HG03378 (cell line): ENCODE measurements at regions not wholly inside any gene's neighbourhood (a gene's known extent, or its start where the extent isn't known, plus 50 kb on each side); places are given as distances from the start of the nearest gene placed in this dataset.

Source experiments
- ATAC-seq: cut with Tn5 transposase; IDR thresholded peaks from one replicate; pipeline ENCODE4 v1.9.1; 2021; ENCODE audit warnings: mild to moderate bottlenecking, moderate library complexity; ENCODE audit not compliant: unreplicated experiment

DNA sequence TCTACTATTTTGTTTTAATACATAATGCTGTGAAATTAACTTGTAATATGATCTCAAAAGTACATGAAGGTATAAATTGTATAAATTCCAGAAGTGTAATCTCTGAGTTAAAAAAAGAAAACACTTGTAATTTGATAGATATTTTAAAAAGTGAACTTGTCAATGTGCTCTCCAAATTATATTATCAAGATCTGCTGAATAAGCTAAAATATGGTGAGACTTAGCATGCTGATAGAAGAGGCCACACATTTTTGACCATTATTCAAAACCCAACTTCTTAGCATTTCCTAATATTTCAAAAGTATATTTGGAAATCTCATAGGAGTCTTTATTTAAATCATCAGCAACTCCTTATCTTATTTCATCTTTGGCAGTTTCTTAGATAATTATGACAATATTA lies 657.1 kb upstream of the BOD1L1 start:
- no peak for ATAC-seq

DNA sequence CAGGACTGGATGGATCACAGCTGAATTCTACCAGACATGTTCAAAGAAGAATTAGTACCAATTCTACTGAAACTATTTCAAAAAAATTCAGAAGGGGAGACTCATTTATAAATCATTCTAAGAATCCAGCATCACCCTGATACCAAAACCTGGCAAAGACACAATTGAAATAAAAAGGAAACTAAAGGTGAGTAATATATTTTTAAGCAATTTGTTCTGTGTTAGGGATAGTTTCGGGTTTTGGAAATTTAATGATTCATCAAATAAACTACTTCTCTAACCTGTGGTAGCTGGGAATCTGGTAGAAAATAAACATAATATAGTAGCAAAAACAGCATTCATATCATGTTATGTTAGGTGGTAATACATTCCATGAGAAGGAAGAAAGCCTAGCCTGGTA lies 662.2 kb upstream of the BOD1L1 start:
- no peak for ATAC-seq

DNA sequence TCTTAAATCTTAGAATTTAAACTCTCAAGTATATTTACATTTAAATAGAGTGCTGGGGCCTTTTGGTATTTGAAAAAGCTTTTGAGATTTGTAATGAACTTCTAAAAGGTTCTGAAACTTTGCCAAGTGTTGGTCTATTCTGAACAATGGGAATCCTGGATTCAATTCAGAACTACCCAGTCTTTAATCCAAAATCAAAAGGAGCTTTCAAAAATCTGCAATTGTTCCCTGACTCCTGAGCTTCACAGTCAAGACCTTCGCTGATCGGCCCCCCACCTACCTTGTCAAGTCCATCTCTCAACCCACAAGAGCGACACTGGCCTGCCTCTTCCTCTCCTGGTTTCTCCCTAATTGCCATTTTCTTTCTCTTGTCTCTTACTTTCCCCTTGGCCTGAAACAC lies 666.1 kb upstream of the BOD1L1 start:
- ATAC-seq = no peak

DNA sequence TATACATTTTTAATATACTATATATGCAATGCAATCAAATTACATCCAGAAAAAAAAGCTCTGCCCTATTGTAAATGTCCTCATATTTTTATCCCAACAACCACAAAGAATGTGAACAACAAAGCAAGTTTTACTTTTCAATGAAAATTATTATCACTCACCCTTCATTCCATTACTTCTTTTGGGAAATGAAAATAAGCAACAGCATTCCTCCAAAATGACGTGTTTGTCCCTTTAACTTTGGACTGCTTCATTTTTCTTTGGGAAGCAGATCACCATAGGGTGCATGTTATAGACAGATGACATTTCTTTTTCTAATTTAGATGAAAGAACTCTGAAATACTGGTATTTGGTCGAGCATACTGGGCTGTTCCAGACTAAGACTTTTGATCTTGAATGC lies 667.1 kb upstream of the BOD1L1 start:
- no peak for ATAC-seq

DNA sequence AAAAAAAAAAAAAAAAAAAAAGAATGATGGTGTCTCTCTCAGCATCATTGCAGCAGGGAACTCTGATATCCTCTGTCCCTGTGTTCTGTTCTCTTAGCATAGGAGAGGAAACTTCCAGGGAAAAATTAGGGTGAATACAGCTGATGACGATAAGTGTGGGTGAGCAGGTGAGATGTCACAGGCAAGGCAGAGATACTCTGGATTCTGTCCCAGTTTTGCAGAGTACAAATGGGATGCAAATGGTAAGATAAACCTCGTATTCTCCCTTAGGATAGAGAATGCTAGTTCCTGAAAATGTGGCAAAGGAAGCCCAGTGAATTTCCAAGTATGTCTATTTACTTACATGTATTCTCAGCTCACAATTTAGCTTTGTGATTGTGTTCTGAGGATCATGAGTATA lies 671.6 kb upstream of the BOD1L1 start:
- no peak for ATAC-seq

DNA sequence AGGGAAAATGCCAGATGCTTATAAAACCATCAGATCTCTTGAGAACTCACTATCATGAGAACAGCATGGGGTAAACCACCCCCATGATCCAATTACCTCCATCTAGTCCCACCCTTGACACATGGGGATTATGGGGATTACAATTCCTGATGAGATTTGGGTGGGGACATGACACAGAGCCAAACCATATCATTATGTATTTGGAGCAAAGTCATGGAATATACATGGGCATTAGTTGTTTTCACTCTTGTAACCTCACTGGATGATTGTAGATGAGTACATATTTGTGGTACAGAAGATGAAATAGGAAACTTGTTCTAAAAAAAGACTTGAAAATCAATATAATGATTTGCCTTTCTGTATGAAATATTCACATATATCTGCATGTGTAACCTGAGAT lies 674.5 kb upstream of the BOD1L1 start:
- no peak for ATAC-seq

DNA sequence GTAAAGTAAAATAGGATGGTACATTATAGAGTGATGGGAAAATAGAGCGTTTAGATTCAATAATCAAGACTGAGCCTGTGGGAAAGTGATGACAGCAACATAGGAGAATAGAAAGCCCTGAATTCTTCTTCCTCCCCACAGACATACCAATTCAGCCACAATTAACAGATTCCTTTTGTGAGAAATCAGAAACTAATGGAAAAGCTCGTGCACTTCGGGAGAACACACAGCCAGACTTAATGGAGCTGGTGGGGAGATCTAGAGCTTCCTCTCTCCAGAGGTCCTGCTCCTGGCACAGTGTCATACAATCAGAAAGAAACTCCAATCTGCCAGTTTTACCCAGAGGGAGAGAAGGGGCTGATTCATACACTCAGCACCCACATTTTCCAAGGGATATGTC lies 676.3 kb upstream of the BOD1L1 start:
- no peak for ATAC-seq

DNA sequence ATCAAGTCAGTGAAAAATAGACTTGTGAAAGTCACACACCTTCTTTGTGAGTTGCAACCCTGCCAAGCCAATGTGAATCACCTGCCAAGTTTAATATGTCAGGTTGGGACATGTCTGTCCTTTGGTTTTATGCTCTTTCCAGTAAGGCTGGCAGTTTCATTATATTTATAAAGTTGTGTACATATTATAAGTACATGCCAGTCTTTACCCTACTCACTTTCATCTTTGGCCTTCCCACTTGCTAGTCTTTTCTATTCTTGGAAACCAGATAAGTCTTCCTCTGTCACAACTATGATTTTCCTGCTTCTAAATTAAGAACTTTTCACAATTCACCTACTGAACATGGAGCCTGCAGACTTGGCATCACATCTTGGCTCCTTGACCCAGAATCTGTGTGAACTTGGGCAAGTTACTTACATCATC lies 680.7 kb upstream of the BOD1L1 start:
- ATAC-seq = no peak

DNA sequence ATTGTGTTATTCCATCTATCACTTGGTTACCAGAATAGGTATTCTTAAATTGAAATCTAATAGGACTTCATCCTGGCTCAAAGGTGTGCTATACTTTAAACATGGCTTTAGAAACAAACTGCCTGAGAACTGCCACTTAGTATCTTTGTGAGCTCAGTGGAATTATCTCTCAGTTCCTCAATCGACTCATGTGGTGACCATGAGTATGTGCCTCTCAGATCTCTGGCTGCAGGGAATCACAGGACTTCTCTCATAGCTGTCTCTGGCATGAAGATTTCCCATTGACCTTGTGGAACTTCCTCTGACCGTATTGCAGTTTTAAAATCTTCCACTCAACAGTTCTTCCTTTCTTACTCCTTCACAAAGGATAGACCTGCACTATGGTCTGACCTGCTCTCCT lies 681.9 kb upstream of the BOD1L1 start:
- ATAC-seq = no peak

DNA sequence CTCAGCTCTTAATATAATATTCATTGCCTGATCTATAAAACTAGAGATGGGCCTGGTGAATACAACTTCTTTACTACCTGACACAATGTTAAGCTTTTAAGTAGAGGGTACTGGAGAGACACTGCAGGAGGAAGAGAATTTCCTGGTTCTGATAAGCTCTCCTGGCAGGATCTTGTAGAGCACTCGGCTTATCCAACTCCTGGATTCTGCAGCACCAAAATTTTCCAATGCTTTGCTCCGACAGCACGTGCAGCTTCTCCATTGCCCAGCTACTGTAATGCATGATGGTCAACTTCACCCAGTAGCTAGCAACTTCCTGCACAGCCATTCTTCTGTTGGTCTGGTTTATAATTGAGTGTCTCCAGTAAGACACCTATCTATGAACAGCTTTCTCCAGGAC lies 686.2 kb upstream of the BOD1L1 start:
- ATAC-seq = no peak

DNA sequence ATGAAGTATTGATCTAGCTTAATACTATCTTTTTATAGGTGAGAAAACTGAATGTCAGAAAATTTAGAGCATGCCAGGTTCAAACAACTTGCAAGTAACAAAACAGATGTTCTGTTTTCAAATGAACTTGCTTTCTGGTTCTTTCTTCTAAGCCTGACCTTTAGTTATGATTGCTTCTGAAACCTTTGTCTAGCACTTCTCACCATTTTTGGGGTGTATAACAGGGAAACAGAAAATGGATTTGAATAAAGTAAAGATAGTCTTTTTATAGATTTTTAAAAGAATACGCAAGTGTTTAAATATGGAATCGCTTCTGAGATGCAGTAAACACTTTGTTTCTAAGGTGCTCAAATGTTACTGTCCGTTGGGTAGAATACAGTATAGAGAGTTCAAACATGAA lies 687.2 kb upstream of the CPEB2 start:
- no peak for ATAC-seq

DNA sequence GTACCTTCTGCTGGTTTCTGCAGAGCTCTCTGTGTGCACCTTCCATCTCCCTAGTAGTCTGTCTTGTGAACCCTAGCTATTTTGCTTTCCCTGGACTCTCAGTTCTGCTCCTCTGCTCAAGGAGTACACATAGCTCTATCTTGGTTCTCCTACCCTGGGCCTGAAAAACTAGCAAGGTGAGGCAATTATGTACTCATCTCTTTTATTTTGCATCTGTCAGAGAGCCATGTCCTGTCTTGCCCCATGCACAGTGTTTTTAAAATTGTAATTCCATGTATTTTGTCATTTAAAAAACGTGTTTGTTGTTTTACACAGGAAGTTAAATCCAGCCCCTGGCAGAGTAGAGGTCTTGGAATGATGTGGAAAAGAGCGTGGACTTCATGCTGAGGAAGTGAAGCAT lies 684.9 kb upstream of the CPEB2 start:
- ATAC-seq = no peak

DNA sequence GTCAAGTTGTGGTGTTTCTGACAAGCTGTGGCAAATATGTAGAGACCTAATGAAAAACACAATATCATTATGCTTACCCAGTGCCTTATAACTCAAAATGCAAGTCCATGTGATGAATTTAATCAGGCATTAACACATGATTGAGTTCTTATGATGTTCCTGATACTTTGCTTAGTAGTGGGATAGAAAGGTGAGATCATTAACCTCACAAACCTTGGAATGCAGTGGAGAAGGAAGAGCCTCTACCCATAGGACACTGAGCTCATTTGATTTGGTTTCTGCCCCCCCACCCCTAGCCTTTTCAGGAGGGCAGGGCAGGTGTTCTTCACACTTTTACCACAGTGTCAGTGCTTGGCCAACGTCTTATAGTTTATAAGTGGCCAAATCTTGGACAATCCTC lies 683.6 kb upstream of the CPEB2 start:
- ATAC-seq = no peak

DNA sequence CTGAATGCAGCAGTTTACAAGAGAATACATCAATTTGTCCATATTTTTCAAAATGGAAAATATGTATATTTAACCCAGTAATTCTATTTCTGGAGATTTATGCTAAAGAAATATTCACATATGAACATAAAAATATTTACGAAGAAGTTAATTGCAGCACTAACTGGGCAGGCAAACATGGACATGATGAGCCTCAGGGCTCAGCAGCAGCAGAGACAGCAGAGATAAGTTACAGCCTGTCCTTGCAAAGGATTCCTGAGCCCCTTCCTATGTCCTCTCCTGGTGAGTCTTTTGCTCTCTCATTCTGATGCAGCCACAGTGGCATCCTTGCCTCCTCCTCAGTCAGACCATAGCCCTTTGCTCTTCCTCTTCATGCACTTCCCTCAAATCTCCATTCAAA lies 680.6 kb upstream of the CPEB2 start:
- no peak for ATAC-seq

DNA sequence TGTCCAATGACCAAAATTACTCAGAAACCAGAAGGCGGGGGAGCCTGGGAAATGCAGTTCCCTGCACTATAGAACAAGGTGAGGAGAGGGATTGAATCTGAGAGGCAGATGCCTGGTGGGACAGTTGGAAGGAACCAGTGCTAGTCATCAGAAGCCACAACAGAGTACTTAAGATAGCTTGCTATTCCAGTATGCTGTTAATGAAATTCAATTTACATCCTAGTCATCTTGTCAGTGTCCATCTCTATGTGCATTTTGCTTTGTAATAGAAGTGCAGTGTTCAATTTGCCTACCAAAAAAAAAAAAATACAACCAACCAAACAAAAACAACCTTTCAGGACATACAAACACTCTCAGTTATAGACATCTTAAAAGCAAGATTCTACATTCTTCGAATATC lies 679.1 kb upstream of the CPEB2 start:
- no peak for ATAC-seq

DNA sequence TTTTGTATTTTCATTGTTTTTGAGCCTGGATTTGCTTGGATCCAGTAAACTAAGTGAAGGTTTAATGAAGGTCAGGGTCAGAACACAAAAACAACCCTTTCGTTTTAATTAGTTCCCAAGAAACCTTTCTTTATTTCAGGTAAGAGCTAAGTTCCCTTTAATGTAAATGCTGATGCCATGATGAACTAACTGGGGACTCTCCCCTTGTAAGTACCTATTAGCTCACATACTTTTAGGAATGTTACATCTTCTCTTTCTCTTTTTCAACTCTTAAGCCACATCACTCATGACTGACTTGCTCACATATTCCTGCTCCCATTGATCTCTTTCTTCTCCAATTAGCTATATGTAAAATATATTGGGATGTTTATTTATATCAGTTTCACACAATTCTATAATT lies 673.1 kb upstream of the CPEB2 start:
- no peak for ATAC-seq

DNA sequence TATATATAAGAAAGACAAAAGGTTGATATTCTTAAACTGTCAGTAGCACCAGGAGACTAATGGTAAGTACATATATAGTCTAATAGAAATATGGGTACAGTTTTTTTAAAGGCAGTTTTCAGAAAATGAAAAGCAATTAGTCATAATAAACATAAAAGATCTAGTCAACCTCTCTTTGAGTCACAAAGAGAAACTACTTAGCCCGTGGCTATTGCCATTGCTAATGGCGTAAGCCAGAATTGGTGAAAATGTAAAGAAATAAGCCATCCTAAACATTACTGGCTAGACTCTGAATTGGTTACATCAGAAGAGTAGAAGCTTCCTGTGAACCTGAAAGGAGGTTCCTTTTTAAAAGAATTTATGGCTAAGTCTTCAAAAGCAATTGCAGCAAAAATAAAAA lies 668.7 kb upstream of the CPEB2 start:
- ATAC-seq = no peak

DNA sequence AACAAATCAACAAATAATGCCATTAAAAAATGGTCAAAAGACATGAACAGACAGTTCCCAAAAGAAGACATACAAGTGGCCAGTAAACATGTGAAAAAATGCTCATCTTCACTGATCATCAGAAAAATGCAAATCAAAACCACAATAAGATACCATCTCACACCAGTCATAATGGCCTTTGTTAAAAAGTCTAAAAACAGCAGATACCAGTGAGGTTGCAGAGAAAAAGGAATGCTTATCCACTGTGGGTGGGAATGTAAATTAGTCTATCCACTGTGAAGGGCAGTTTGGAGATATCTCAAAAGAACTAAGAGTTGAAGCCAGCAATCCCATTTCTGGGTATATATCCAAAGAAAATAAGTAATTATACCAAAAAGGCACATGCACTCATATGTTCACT lies 668.1 kb upstream of the CPEB2 start:
- ATAC-seq = no peak

DNA sequence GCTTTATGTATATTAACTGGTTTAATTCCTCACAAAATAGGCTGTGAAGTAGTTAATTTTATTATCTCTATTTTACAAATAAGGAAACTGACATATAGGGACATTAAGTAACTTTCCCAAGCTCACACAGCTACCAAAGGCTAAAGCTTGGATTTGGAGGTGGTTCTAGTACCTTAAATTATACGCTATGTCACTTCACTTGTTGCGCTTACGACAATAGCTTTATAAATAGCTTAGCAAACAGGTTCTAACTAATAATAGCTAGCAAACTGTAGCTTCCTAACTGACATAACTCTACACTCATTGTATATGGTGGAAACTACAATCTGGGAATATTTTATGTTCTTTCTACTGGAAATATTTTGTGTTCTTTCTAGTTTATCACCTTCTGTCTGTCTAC lies 666.4 kb upstream of the CPEB2 start:
- no peak for ATAC-seq

DNA sequence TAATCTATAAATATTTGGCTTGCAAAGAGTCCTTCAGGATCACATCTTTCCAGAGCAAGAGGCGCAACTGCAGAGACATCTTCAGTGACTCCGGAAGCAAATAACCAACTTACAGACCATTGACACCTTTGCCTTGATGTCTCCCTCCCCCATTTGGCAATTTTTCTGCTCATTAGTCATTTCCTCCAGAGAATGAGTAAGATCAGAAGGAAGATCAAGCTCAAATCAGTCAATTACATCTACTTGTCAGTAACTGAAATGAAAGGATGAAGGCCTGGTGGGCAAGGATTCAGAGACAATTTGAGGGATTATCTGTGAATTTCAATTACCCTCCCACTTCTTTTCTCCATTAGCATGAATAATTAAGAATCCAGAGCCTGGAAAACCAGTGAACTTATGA lies 665.6 kb upstream of the CPEB2 start:
- ATAC-seq = no peak

DNA sequence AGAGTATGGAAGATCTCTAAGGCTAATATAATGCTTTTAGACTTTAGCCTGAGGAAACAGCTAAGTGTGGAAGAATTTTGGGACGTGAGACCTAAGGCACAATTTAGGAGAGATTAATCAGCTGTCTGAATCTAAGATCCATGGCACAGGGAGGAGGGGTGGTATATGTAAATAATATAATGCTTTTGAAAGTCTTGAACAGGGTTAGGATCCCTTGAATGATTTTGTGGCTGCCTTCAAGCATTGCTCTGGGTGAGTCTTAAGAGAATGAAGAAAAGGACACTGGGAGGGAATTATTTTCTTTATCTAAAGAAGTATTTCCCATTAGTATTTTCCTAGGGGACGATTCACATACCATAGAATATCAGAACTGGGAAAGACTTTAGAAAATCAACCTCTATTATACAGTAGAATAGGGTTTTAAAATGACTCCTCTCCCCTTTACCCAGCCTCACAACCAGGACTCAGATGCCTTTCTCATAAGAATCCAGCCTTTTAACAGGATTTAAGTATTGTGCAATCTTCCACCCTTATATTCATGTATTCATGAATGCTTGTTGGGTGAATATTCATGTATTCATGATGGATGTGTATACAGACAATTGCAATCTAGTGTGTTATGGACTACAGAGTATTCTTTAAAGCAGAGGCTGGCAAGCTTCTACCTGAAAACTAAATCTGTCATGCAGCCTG lies 664.2 kb upstream of the CPEB2 start:
- no peak for ATAC-seq

DNA sequence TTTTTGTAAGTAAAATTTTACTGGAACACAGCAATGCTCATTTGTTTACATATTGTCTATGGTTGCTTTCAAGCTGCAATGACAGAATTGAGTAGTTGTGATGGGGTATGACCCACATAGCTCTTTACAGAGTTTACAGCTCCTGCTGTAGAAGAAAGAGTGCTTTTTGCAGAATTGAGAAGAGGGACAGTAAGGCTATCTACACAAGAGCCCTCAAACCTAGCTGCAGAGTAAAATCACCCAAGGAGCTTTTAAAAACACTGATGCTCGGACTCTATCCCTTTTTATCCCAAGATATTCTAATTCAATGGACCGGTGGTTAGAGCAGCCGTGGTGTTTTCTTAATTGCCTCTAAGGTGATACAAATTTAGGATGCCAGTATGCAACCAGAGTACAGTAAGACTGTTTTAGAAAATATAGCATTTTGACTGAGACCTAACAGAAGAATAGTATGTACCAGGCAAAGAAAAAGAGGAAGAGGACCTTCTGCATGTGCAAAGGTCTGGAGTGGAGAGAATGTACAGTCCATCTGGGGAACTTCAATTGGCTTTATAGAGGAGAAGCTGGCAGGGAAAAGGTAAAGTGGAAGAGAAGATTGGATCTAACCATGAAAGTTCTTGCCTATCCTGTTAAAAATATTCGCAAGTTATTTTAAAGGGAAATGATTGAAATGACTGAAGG lies 663.6 kb upstream of the CPEB2 start:
- no peak for ATAC-seq

DNA sequence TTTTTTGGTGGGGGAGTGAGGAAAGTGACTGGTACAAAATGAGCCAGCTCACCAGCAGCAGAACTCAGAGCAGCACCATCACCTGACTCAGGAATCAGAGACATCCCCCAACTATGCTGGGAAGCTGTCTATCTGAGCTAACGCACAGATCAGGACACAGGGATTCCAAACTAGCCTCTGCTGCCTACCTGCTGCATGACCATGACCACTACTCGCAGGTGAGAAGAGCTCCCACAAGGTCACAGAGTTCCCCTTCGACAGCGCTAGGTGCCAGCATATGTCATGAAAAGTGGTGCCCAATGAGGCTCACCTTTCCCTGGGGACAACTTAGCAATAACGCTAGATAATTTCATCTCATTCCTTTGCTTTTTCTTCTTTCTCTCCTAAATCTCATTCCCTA lies 662.6 kb upstream of the CPEB2 start:
- ATAC-seq = no peak
